Peyer's patch (tissue), 4 donors: ENCODE measurements at regions not wholly inside any gene's neighbourhood (a gene's known extent, or its start where the extent isn't known, plus 50 kb on each side); places are given as distances from the start of the nearest gene placed in this dataset.
"Not testable (repeated sequence)": the region's sequence is repeated elsewhere in the genome, so short reads cannot be mapped to it uniquely, and the experiment has no call there.

Source experiments
- POLR2A ChIP-seq, 2 donors: fragments of 450-650 bp; IDR thresholded peaks; one replicate each; pipeline ENCODE4 v1.5.1; 2017; ENCODE audit warnings: antibody characterized with exemption in 2 of 2, mild to moderate bottlenecking in 2 of 2, moderate library complexity in 2 of 2
- TF ChIP-seq, protein P1 (sequence below), 6 experiments: fragments of 450-650 bp in 4 of 6; fragments of 200-600 bp in 2 of 6; sonication (generic) in 1 of 6; IDR thresholded peaks; one replicate each; pipeline ENCODE4 v1.5.1; 2017 to 2019; ENCODE audit warnings: antibody characterized with exemption in 6 of 6, mild to moderate bottlenecking in 3 of 6, moderate library complexity in 1 of 6

DNA sequence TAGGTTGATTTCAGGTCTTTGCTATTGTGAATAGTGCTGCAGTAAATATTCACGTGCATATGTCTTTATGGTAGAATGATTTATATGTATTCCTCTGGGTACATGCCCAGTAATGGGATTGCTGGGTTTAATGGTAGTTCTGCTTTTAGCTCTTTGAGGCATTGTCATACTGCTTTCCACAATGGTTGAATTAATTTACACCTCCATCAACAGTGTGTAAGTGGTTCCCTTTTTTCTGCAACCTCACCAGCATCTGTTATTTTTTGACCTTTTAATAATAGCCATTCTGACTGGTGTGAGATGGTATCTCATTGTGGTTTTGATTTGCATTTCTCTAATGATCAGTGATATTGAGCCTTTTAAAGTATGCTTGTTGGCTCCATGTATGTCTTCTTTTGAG lies 158.0 kb downstream of the RNF144B start:
- TF ChIP-seq, protein P1, sequence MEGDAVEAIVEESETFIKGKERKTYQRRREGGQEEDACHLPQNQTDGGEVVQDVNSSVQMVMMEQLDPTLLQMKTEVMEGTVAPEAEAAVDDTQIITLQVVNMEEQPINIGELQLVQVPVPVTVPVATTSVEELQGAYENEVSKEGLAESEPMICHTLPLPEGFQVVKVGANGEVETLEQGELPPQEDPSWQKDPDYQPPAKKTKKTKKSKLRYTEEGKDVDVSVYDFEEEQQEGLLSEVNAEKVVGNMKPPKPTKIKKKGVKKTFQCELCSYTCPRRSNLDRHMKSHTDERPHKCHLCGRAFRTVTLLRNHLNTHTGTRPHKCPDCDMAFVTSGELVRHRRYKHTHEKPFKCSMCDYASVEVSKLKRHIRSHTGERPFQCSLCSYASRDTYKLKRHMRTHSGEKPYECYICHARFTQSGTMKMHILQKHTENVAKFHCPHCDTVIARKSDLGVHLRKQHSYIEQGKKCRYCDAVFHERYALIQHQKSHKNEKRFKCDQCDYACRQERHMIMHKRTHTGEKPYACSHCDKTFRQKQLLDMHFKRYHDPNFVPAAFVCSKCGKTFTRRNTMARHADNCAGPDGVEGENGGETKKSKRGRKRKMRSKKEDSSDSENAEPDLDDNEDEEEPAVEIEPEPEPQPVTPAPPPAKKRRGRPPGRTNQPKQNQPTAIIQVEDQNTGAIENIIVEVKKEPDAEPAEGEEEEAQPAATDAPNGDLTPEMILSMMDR (IDR thresholded peaks at IDR 0.05), result not testable (repeated sequence)
- not testable (repeated sequence) for TF ChIP-seq POLR2A (IDR thresholded peaks at IDR 0.05)
